Mucosa of rectum (tissue), 2 donors: ENCODE measurements at regions not wholly inside any gene's neighbourhood (a gene's known extent, or its start where the extent isn't known, plus 50 kb on each side); places are given as distances from the start of the nearest gene placed in this dataset.

Source experiments
- H3K27ac ChIP-seq, 2 donors: one replicate each; pipeline ENCODE4 v1.7.0; 2013; ENCODE audit warnings: inconsistent platforms in 2 of 2, low read depth in 2 of 2, low read length in 2 of 2
- H3K27me3 ChIP-seq, 2 donors: one replicate each; pipeline ENCODE4 v1.7.0; 2013; ENCODE audit warnings: low read length in 2 of 2; ENCODE audit not compliant: control insufficient read depth in 2 of 2, insufficient read depth in 2 of 2
- H3K36me3 ChIP-seq, 2 donors: one replicate each; pipeline ENCODE4 v1.7.0; 2013; ENCODE audit warnings: low read length in 2 of 2; ENCODE audit not compliant: control insufficient read depth in 2 of 2, insufficient read depth in 2 of 2
- H3K4me1 ChIP-seq, 2 donors: one replicate each; pipeline ENCODE4 v1.7.0; 2013; ENCODE audit warnings: low read length in 2 of 2, mild to moderate bottlenecking in 1 of 2; ENCODE audit not compliant: control insufficient read depth in 2 of 2, insufficient read depth in 2 of 2
- H3K4me3 ChIP-seq, 2 donors: one replicate each; pipeline ENCODE4 v1.7.0; 2013; ENCODE audit warnings: low read length in 2 of 2
- H3K9ac ChIP-seq, 2 donors: one replicate each; pipeline ENCODE4 v1.7.0; 2013; ENCODE audit warnings: low read length in 2 of 2, low read depth in 1 of 2, mild to moderate bottlenecking in 1 of 2
- H3K9me3 ChIP-seq, 2 donors: one replicate each; pipeline ENCODE4 v1.7.0; 2013; ENCODE audit warnings: low read length in 2 of 2; ENCODE audit not compliant: control insufficient read depth in 2 of 2
- donor health status: healthy.
- donor health status: Normal muscosa, but diverticular disease.

GRCh38 chr10:109393425-109393824 lies 529.9 kb downstream of the XPNPEP1 start:
- Histone ChIP-seq H3K9me3 (no peaks in the 10 kb centered on the region), H3K36me3 (no peaks in the 10 kb centered on the region), H3K4me3 (no peak overlapping the region), H3K27ac (no peak overlapping the region), H3K27me3 (no peaks in the 10 kb centered on the region), H3K4me1 (no peaks in the 10 kb centered on the region), H3K9ac (no peak overlapping the region)

GRCh38 chr10:109386921-109387320 lies 536.4 kb downstream of the XPNPEP1 start:
- Histone ChIP-seq H3K36me3 (no peaks in the 10 kb centered on the region), H3K4me1 (no peaks in the 10 kb centered on the region), H3K9ac (no peak overlapping the region), H3K27me3 (no peaks in the 10 kb centered on the region), H3K9me3 (no peaks in the 10 kb centered on the region), H3K27ac (no peak overlapping the region), H3K4me3 (no peak overlapping the region)

GRCh38 chr10:109386101-109386500 lies 537.2 kb downstream of the XPNPEP1 start:
- no peak overlapping the region for H3K9ac ChIP-seq
- no peaks in the 10 kb centered on the region for H3K36me3 ChIP-seq
- H3K9me3 ChIP-seq, result no peaks in the 10 kb centered on the region
- no peak overlapping the region for H3K27ac ChIP-seq
- no peaks in the 10 kb centered on the region for H3K4me1 ChIP-seq
- no peaks in the 10 kb centered on the region for H3K27me3 ChIP-seq
- no peak overlapping the region for H3K4me3 ChIP-seq

GRCh38 chr10:109379186-109379585 lies 544.1 kb downstream of the XPNPEP1 start:
- Histone ChIP-seq H3K9ac (no peak overlapping the region), H3K9me3 (no peaks in the 10 kb centered on the region), H3K27ac (no peak overlapping the region), H3K27me3 (no peaks in the 10 kb centered on the region), H3K4me3 (no peak overlapping the region), H3K4me1 (no peaks in the 10 kb centered on the region), H3K36me3 (no peaks in the 10 kb centered on the region)

GRCh38 chr10:109374215-109374614 lies 549.1 kb downstream of the XPNPEP1 start:
- no peaks in the 10 kb centered on the region for H3K4me1 ChIP-seq
- no peak overlapping the region for H3K27ac ChIP-seq
- H3K9me3 ChIP-seq, result no peaks in the 10 kb centered on the region
- no peaks in the 10 kb centered on the region for H3K36me3 ChIP-seq
- H3K4me3 ChIP-seq, result no peak overlapping the region
- H3K9ac ChIP-seq, result no peak overlapping the region
- H3K27me3 ChIP-seq, result no peaks in the 10 kb centered on the region

GRCh38 chr10:109359316-109359715 lies 564.0 kb downstream of the XPNPEP1 start:
- no peak overlapping the region for H3K4me3 ChIP-seq
- H3K4me1 ChIP-seq, result no peaks in the 10 kb centered on the region
- no peak overlapping the region for H3K9ac ChIP-seq
- H3K27me3 ChIP-seq, result no peaks in the 10 kb centered on the region
- H3K27ac ChIP-seq, result no peak overlapping the region
- no peaks in the 10 kb centered on the region for H3K36me3 ChIP-seq
- no peaks in the 10 kb centered on the region for H3K9me3 ChIP-seq

GRCh38 chr10:109358325-109358724 lies 565.0 kb downstream of the XPNPEP1 start:
- H3K9ac ChIP-seq, result no peak overlapping the region
- no peaks in the 10 kb centered on the region for H3K27me3 ChIP-seq
- H3K27ac ChIP-seq, result no peak overlapping the region
- no peaks in the 10 kb centered on the region for H3K4me1 ChIP-seq
- H3K36me3 ChIP-seq, result no peaks in the 10 kb centered on the region
- H3K4me3 ChIP-seq, result no peak overlapping the region
- H3K9me3 ChIP-seq, result no peaks in the 10 kb centered on the region

GRCh38 chr10:109348324-109348723 lies 575.0 kb downstream of the XPNPEP1 start:
- Histone ChIP-seq H3K27me3 (no peaks in the 10 kb centered on the region), H3K4me3 (no peak overlapping the region), H3K36me3 (no peaks in the 10 kb centered on the region), H3K9ac (no peak overlapping the region), H3K4me1 (no peaks in the 10 kb centered on the region), H3K9me3 (peaks cover 0 to 4% of the 10 kb centered on the region in 2 donors), H3K27ac (no peak overlapping the region)

GRCh38 chr10:109343293-109343692 lies 580.0 kb downstream of the XPNPEP1 start:
- H3K36me3 ChIP-seq, result no peaks in the 10 kb centered on the region
- H3K9me3 ChIP-seq, result no peaks in the 10 kb centered on the region
- no peak overlapping the region for H3K27ac ChIP-seq
- no peaks in the 10 kb centered on the region for H3K27me3 ChIP-seq
- no peak overlapping the region for H3K4me3 ChIP-seq
- no peak overlapping the region for H3K9ac ChIP-seq
- no peaks in the 10 kb centered on the region for H3K4me1 ChIP-seq

- no peaks in the 10 kb centered on the region for H3K9me3 ChIP-seq
- H3K27ac ChIP-seq, result no peak overlapping the region
- no peak overlapping the region for H3K4me3 ChIP-seq
- no peaks in the 10 kb centered on the region for H3K36me3 ChIP-seq
- no peaks in the 10 kb centered on the region for H3K4me1 ChIP-seq
- no peaks in the 10 kb centered on the region for H3K27me3 ChIP-seq
- no peak overlapping the region for H3K9ac ChIP-seq
Measured at GRCh38 chr10:109341986-109342385, 581.3 kb downstream of the XPNPEP1 start.

GRCh38 chr10:109328001-109328400 lies 595.3 kb downstream of the XPNPEP1 start:
- H3K4me3 ChIP-seq, result no peak overlapping the region
- no peaks in the 10 kb centered on the region for H3K27me3 ChIP-seq
- no peaks in the 10 kb centered on the region for H3K36me3 ChIP-seq
- H3K4me1 ChIP-seq, result no peaks in the 10 kb centered on the region
- H3K9ac ChIP-seq, result no peak overlapping the region
- no peaks in the 10 kb centered on the region for H3K9me3 ChIP-seq
- no peak overlapping the region for H3K27ac ChIP-seq
